GM19395 (cell line): ENCODE measurements at regions not wholly inside any gene's neighbourhood (a gene's known extent, or its start where the extent isn't known, plus 50 kb on each side); places are given as distances from the start of the nearest gene placed in this dataset.

ENCODE experiments used
- ATAC-seq: cut with Tn5 transposase; IDR thresholded peaks from one replicate; pipeline ENCODE4 v1.9.1; 2021; ENCODE audit warnings: mild to moderate bottlenecking, moderate library complexity; ENCODE audit not compliant: unreplicated experiment

DNA sequence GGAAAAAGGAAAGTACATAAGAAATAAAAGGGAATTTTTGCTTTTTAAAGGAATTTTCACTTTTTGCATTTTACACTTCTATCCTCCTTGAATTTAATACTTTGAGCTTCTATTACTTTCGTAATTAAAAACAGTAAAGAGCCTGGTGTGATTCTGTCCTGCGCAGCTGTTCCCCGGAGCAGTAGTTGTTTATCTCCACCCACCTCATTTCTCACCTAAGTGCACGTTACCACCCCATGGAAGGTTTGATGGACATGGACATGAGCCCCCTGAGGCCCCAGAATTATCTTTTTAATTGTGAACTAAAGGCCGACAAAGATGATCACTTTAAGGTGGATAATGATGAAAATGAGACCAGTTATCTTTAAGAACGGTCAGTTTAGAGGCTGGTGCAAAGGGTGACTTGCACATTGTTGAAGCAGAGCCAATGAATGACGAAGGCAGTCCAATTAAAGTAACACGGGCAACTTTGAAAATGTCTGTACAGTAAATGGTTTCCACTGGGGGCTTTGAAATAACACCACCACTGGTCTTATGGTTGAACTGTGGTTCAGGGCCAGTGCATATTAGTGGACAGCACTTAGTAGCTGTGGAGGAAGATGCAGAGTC lies 52.1 kb upstream of the TEX13D start:
- no peak for ATAC-seq

- no peak for ATAC-seq
Measured at GRCh38 chrX:124282580-124282979, 49.9 kb upstream of the TEX13D start.
